Germinal center (tissue), 1 donor: ENCODE measurements at regions not wholly inside any gene's neighbourhood (a gene's known extent, or its start where the extent isn't known, plus 50 kb on each side); places are given as distances from the start of the nearest gene placed in this dataset.

Source experiments
- DNase-seq: peaks from one replicate; pipeline ENCODE4 v3.0.0; 2012; ENCODE audit warnings: mixed read lengths, low spot score

DNA sequence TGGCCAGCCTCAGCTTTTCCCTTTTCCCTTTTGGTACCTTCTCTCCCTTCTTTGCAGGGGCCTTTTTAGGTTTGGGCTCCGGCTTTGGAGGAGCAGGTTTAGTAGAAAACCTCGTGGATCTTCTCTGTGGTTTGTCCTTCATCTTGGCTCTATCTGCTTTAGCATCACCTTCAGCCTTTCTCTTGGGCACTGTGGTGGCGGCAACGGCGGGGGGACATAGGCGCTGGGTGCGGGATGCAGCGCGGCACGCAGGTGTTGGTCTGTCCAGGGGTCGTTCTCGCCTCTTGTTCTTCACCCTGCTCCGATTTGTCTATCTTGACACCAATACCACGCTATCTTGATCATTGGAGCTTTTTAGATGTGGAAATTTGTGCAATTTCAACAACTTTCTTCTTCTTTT, 64.5 kb upstream of the SMAD3 start:
- no peak for DNase-seq

DNA sequence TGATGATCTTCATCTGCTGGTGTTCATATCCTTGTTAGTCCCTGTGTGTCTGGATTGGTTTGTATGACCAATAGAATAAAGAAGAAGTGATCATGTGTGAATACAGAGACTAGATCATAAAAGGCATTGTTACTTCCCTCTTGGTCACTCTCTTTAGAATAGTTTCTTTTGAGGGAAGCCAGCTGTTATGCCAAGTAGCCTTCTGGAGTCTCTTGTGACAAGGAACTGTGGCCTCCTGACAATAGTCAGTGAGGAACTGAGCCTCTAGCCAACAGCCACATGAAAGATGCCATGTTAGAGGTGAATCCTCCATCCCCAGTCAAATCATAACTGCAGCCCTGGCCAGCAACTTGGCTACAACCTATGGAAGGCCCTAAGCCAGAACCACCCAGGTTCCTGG, 63.0 kb upstream of the SMAD3 start:
- DNase-seq, result no peak

- no peak for DNase-seq
Measured at GRCh38 chr15:67003586-67003985, 61.8 kb upstream of the SMAD3 start.

DNA sequence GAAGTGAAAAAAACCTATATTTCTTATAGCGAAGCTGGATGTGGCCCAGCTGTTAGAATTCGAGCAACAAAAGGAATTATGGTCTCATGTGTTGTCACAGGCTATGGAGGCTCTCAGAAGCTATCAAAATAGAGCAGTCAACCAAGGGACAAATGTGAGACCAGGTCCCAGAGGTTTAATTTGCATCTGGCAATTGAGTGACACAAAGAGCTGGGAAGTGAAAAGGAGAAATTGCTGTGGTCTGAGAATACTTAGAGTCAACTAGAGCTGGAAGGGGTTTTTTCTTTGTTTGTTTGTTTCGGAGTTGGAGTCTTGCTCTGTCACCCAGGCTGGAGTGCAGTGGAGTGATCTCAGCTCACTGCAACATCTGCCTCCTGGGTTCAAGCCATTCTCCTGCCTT, 61.3 kb upstream of the SMAD3 start:
- no peak for DNase-seq

DNA sequence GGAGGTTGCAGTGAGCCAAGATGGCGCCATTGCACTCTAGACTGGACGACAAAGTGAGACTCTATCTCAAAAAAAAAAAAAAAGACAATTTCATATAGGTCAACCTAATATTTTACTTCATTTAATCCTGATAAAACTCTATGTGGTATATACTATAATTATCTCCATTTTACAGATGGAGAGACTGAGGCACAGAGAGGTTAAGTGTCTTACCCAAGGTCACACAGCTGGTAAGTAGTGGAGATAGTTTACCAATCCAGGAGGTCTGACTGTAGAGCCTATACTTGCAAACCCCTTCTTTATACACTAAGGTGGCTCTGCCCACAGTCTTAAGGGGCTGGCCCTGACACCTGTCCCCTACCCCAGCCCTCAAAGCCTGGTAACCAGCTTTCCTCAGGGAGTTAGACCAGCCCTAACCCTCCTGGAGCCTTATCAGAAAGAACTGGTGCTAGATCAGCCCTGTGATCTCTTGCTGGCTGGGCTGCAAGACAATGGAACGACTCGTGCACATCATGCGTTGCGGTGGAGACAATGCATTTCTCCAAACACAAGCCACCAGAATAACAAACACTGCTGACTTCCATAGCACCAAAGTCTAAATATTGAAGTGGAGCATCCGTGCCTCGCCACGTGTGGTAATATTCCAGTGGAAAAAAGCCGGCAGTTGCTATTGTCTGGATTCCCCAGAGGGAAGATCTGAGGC, 60.0 kb upstream of the SMAD3 start:
- no peak for DNase-seq

GRCh38 chr15:67006083-67007065, 59.0 kb upstream of the SMAD3 start:
- DNase-seq, result no peak

- DNase-seq, result no peak
Measured at GRCh38 chr15:67009576-67010569, 55.5 kb upstream of the SMAD3 start.

DNA sequence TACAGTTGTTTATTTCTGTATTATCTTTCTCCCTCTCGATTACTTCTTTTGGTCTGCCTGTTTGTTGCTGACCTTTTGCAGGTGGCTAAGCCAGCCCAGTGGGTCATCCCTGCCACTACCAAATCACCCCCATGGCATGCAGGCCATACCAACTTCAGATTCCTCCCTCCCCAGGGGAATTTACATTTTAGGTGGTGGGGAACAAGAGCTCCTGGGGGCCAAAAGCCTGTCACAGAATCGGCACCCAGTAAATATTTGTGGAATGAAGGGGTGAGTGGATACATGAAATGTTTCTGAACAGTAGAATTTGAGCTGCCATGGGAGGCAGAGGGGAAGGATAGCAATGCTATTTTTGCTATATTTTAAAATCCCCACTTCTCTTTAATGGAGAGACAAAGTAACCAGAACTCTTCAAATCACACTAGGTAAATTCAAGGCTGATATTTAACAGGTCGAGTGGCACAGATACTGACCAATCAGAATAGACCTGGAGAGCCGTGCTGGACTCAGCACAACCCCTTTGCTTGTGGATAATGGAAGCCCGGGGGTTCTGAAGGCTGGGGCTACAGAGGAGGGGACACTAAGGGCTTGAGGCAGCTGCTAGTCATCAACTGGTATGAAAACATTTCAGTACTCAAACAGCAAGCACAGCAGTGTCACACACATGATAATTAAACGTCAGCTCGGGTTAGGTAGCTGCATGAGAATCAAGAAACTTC, 54.3 kb upstream of the SMAD3 start:
- no peak for DNase-seq

GRCh38 chr15:67011617-67012005, 53.8 kb upstream of the SMAD3 start:
- no peak for DNase-seq

- no peak for DNase-seq
Measured at GRCh38 chr15:67013696-67014095, 51.7 kb upstream of the SMAD3 start.
